Astrocyte of the cerebellum (primary cell): ENCODE measurements at regions not wholly inside any gene's neighbourhood (a gene's known extent, or its start where the extent isn't known, plus 50 kb on each side); places are given as distances from the start of the nearest gene placed in this dataset.
"Not testable (repeated sequence)": the region's sequence is repeated elsewhere in the genome, so short reads cannot be mapped to it uniquely, and the experiment has no call there.

ENCODE experiments used
- DNase-seq: peaks from one replicate; pipeline ENCODE4 v3.0.0-alpha.2; 2011; ENCODE audit warnings: low read depth
- H3K4me3 ChIP-seq: 2 replicates; pipeline ENCODE4 v1.5.1; 2011; ENCODE audit warnings: mild to moderate bottlenecking, low read depth, low read length, moderate library complexity
- in situ Hi-C: cut with HindIII; loops from 2 replicates; pipeline ENCODE4 v1.10.0; 2017; ENCODE audit warnings: low sequenced_read_pairs
- TF ChIP-seq, protein P1 (sequence below): IDR thresholded peaks from 2 replicates; pipeline ENCODE4 v1.5.1; 2012; ENCODE audit warnings: low read length, low read depth, moderate library complexity, mild to moderate bottlenecking; ENCODE audit errors: missing control alignments

- no peak for DNase-seq
- in situ Hi-C loops: no loop called here
- TF ChIP-seq, protein P1, sequence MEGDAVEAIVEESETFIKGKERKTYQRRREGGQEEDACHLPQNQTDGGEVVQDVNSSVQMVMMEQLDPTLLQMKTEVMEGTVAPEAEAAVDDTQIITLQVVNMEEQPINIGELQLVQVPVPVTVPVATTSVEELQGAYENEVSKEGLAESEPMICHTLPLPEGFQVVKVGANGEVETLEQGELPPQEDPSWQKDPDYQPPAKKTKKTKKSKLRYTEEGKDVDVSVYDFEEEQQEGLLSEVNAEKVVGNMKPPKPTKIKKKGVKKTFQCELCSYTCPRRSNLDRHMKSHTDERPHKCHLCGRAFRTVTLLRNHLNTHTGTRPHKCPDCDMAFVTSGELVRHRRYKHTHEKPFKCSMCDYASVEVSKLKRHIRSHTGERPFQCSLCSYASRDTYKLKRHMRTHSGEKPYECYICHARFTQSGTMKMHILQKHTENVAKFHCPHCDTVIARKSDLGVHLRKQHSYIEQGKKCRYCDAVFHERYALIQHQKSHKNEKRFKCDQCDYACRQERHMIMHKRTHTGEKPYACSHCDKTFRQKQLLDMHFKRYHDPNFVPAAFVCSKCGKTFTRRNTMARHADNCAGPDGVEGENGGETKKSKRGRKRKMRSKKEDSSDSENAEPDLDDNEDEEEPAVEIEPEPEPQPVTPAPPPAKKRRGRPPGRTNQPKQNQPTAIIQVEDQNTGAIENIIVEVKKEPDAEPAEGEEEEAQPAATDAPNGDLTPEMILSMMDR: no peak
- H3K4me3 ChIP-seq: no peak overlapping the region
These were observed 337.2 kb downstream of the SATB1 start for GRCh38 chr3:18087988-18088387.

DNA sequence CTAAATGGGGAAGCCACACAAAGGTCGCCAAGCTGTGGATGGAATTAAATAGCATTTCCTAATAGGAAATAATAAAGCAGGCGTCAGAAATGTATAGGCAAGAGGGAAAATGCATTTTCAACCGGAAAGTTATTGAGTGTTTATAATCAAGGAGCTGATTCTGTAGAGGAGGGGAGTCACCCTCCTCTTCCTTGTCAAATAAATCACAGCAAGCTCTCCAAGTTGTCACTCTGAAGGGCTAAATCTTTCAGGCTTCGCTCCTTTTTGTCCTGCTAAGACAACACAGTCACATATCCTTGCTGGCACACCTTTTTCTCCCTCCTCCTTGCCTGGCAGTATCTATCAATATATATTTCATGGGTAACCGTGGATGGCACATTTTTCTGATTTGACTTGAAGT lies 338.4 kb downstream of the SATB1 start:
- H3K4me3 ChIP-seq: no peak overlapping the region
- in situ Hi-C loops: no loop called here
- TF ChIP-seq, protein P1: no peak
- no peak for DNase-seq

DNA sequence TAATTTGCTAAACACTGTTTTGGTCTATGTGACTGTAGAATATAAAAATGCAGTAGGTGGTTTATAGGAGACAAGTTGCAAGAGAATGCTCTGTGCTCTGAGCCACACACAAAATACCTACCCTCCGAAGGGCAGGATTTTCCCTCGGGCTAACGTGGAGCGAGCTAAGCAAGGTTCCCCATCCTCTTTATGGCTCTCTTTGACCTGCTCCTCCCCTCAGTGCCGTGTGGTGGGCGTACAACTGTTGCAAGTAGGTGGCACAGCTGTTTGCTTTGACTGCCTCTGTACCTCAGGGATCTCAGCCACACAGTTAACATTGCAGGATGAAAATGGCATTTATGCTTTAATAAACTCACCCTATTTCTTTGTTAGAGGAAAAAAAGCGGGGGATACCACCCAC lies 339.1 kb downstream of the SATB1 start:
- H3K4me3 ChIP-seq: no peak overlapping the region
- in situ Hi-C loops: no loop called here
- DNase-seq: no peak
- TF ChIP-seq, protein P1: no peak

DNA sequence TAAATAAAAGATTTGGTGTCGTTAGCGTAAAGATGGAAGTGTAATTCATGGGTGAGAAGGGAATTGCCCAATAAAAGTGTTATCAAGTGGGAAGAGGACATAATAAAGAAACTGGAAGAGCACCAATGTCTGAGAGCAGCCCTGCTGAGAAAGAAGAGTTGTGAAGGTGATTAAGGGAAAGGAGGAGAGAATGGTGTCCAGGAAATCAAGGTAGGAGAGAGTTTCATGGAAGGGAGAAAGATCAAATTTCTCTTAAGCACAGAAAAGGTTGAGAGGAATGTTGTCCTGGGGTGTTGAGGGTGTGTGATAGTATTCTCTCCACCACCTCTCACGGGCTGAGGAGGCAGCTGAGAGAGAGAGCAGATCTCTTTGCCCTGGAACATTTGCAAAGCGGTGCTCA lies 339.7 kb downstream of the SATB1 start:
- TF ChIP-seq, protein P1: no peak
- H3K4me3 ChIP-seq: no peak overlapping the region
- in situ Hi-C loops: no loop called here
- DNase-seq: no peak

- in situ Hi-C loops, H3K4me3 ChIP-seq, DNase-seq: not testable (repeated sequence)
These were observed 340.8 kb upstream of the TBC1D5 start for GRCh38 chr3:18083273-18083590.

DNA sequence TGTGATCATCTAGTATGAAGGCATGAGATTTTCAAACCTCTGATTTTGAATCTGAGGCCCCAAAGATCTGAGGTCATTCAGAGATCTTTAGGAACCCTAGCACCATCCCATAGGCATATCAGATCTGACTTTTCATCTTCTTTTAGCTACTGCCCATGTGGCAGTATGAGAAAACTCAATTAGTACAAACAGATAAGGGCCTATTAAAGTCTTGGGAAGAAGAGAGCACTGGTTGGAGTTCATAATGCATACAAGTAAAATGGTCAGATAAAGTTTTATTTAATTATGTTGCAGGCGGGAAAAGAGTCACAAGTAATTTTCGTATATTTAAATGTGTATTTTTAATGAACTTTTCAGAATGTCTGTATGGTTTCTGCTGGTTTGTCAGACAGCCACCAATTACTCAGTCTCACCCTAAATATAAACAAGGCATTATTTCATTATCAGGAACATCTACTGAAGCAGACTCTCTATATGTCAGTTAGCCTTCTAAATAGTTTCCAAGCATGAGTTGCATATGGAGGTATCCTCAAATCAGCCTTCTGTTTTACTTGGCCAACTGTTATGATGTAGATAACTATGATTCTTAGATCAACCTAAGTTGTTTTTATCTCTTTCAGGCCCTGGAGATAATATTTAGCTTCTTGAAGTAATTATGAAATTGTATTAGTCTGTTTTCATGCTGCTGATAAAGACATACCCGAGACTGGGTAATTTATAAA lies 340.3 kb upstream of the TBC1D5 start:
- DNase-seq: no peak
- in situ Hi-C loops: no loop called here
- TF ChIP-seq, protein P1: no peak
- no peak overlapping the region for H3K4me3 ChIP-seq

- H3K4me3 ChIP-seq: no peak overlapping the region
- in situ Hi-C loops: no loop called here
- DNase-seq: peak; percentile 20
- TF ChIP-seq, protein P1: no peak
These were observed 337.8 kb upstream of the TBC1D5 start for GRCh38 chr3:18080198-18080689.
